ENCODE measurements at regions not wholly inside any gene's neighbourhood (a gene's known extent, or its start where the extent isn't known, plus 50 kb on each side); places are given as distances from the start of the nearest gene placed in this dataset.

- no peaks in the 10 kb centered on the region for H3K4me1 ChIP-seq (ENCODE audit: insufficient read depth, low read length, poor library complexity, severe bottlenecking)
- no peak overlapping the region for H2AFZ ChIP-seq (ENCODE audit: low read length)
- H3K79me2 ChIP-seq (ENCODE audit: insufficient read depth, low read length): no peaks in the 10 kb centered on the region
- no peaks in the 10 kb centered on the region for H3K9me3 ChIP-seq (ENCODE audit: insufficient read depth, low read depth, low read length)
- TF ChIP-seq EZH2phosphoT487 (IDR thresholded peaks at IDR 0.05; ENCODE audit: borderline replicate concordance) (no peak), CTCF (conservative IDR thresholded peaks at IDR 0.05; ENCODE audit: low read length) (no peak)
- no peaks in the 10 kb centered on the region for H3K9me2 ChIP-seq (replicated peaks; ENCODE audit: low read depth, low read length)
- H4K20me1 ChIP-seq (ENCODE audit: insufficient read depth, low read length, poor library complexity, severe bottlenecking): no peaks in the 10 kb centered on the region
- H3K4me3 ChIP-seq (ENCODE audit: low read length, poor library complexity, severe bottlenecking): no peak overlapping the region
- H3F3A ChIP-seq (ENCODE audit: low read depth): no peaks in the 10 kb centered on the region
- H3K36me3 ChIP-seq (ENCODE audit: insufficient read depth, low read length): no peaks in the 10 kb centered on the region
- no peak overlapping the region for H3K4me2 ChIP-seq (ENCODE audit: low read depth, low read length, poor library complexity, severe bottlenecking)
- H3K27me3 ChIP-seq (ENCODE audit: insufficient read depth, low read length, poor library complexity, severe bottlenecking): no peaks in the 10 kb centered on the region
- H3K9ac ChIP-seq (ENCODE audit: low read depth, low read length, poor library complexity, severe bottlenecking): no peak overlapping the region
Measured at GRCh38 chr18:33831424-33831823, 253.4 kb downstream of the ASXL3 start.

- no peak overlapping the region for H3K9ac ChIP-seq (ENCODE audit: low read depth, low read length, poor library complexity, severe bottlenecking)
- H3K4me3 ChIP-seq (ENCODE audit: low read length, poor library complexity, severe bottlenecking): no peak overlapping the region
- H3F3A ChIP-seq (ENCODE audit: low read depth): no peaks in the 10 kb centered on the region
- TF ChIP-seq EZH2phosphoT487 (IDR thresholded peaks at IDR 0.05; ENCODE audit: borderline replicate concordance) (no peak), CTCF (conservative IDR thresholded peaks at IDR 0.05; ENCODE audit: low read length) (no peak)
- H3K4me2 ChIP-seq (ENCODE audit: low read depth, low read length, poor library complexity, severe bottlenecking): no peak overlapping the region
- no peak overlapping the region for H2AFZ ChIP-seq (ENCODE audit: low read length)
- no peaks in the 10 kb centered on the region for H3K4me1 ChIP-seq (ENCODE audit: insufficient read depth, low read length, poor library complexity, severe bottlenecking)
- no peaks in the 10 kb centered on the region for H4K20me1 ChIP-seq (ENCODE audit: insufficient read depth, low read length, poor library complexity, severe bottlenecking)
- no peaks in the 10 kb centered on the region for H3K36me3 ChIP-seq (ENCODE audit: insufficient read depth, low read length)
- no peaks in the 10 kb centered on the region for H3K79me2 ChIP-seq (ENCODE audit: insufficient read depth, low read length)
- no peaks in the 10 kb centered on the region for H3K9me2 ChIP-seq (replicated peaks; ENCODE audit: low read depth, low read length)
- no peaks in the 10 kb centered on the region for H3K27me3 ChIP-seq (ENCODE audit: insufficient read depth, low read length, poor library complexity, severe bottlenecking)
- no peaks in the 10 kb centered on the region for H3K9me3 ChIP-seq (ENCODE audit: insufficient read depth, low read depth, low read length)
Measured at GRCh38 chr18:33830213-33830612, 252.2 kb downstream of the ASXL3 start.

- H3K36me3 ChIP-seq (ENCODE audit: insufficient read depth, low read length): no peaks in the 10 kb centered on the region
- no peak overlapping the region for H2AFZ ChIP-seq (ENCODE audit: low read length)
- H3F3A ChIP-seq (ENCODE audit: low read depth): no peaks in the 10 kb centered on the region
- H3K9me3 ChIP-seq (ENCODE audit: insufficient read depth, low read depth, low read length): no peaks in the 10 kb centered on the region
- no peaks in the 10 kb centered on the region for H3K27me3 ChIP-seq (ENCODE audit: insufficient read depth, low read length, poor library complexity, severe bottlenecking)
- no peak for TF ChIP-seq EZH2phosphoT487 (IDR thresholded peaks at IDR 0.05; ENCODE audit: borderline replicate concordance)
- no peaks in the 10 kb centered on the region for H4K20me1 ChIP-seq (ENCODE audit: insufficient read depth, low read length, poor library complexity, severe bottlenecking)
- H3K4me1 ChIP-seq (ENCODE audit: insufficient read depth, low read length, poor library complexity, severe bottlenecking): no peaks in the 10 kb centered on the region
- H3K4me2 ChIP-seq (ENCODE audit: low read depth, low read length, poor library complexity, severe bottlenecking): no peak overlapping the region
- no peaks in the 10 kb centered on the region for H3K79me2 ChIP-seq (ENCODE audit: insufficient read depth, low read length)
- no peak overlapping the region for H3K9ac ChIP-seq (ENCODE audit: low read depth, low read length, poor library complexity, severe bottlenecking)
- H3K4me3 ChIP-seq (ENCODE audit: low read length, poor library complexity, severe bottlenecking): no peak overlapping the region
- H3K9me2 ChIP-seq (replicated peaks; ENCODE audit: low read depth, low read length): no peaks in the 10 kb centered on the region
Measured at GRCh38 chr18:33828949-33829348, 250.9 kb downstream of the ASXL3 start.

DNA sequence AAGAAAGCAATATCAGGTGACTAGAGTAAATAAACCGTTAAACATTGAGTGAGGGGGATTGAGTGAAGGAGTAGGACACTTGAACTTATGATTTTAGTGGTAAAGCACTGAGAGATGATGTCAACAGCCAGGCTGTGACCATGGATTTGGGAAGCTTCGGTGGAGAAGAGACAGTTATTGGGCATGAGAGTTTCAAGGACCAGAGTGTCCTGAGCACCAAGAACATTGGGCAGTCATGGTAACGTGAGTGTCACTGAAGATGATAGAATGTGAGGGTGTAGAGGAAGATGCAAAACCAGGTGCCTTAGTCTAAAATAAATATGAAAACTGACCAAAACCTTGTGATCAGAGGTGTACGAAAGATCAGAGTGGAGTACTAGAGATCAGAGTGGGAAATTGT lies 248.1 kb downstream of the ASXL3 start:
- Histone ChIP-seq H2AFZ (ENCODE audit: low read length) (no peak overlapping the region), H3K4me3 (ENCODE audit: low read length, poor library complexity, severe bottlenecking) (no peak overlapping the region)
- TF ChIP-seq EZH2phosphoT487 (IDR thresholded peaks at IDR 0.05; ENCODE audit: borderline replicate concordance): no peak
- TF ChIP-seq CTCF (conservative IDR thresholded peaks at IDR 0.05; ENCODE audit: low read length): no peak

More for the DNA sequence above, 248.1 kb downstream of the ASXL3 start:
- Histone ChIP-seq H3K27me3 (ENCODE audit: insufficient read depth, low read length, poor library complexity, severe bottlenecking) (no peaks in the 10 kb centered on the region), H4K20me1 (ENCODE audit: insufficient read depth, low read length, poor library complexity, severe bottlenecking) (no peaks in the 10 kb centered on the region), H3K9ac (ENCODE audit: low read depth, low read length, poor library complexity, severe bottlenecking) (no peak overlapping the region), H3K79me2 (ENCODE audit: insufficient read depth, low read length) (no peaks in the 10 kb centered on the region), H3K9me3 (ENCODE audit: insufficient read depth, low read depth, low read length) (no peaks in the 10 kb centered on the region), H3K9me2 (replicated peaks; ENCODE audit: low read depth, low read length) (no peaks in the 10 kb centered on the region), H3K4me2 (ENCODE audit: low read depth, low read length, poor library complexity, severe bottlenecking) (no peak overlapping the region), H3K36me3 (ENCODE audit: insufficient read depth, low read length) (no peaks in the 10 kb centered on the region), H3K4me1 (ENCODE audit: insufficient read depth, low read length, poor library complexity, severe bottlenecking) (no peaks in the 10 kb centered on the region), H3F3A (ENCODE audit: low read depth) (no peaks in the 10 kb centered on the region)

Measured in Loucy (cell line).